HG02759 (cell line): ENCODE measurements at regions not wholly inside any gene's neighbourhood (a gene's known extent, or its start where the extent isn't known, plus 50 kb on each side); places are given as distances from the start of the nearest gene placed in this dataset.

Experiments
- ATAC-seq: cut with Tn5 transposase; IDR thresholded peaks from one replicate; pipeline ENCODE4 v1.9.1; 2021; ENCODE audit warnings: mild to moderate bottlenecking, moderate library complexity; ENCODE audit not compliant: unreplicated experiment

- ATAC-seq, result no peak
Measured at GRCh38 chr6:113120582-113121285, 736.4 kb upstream of the MARCKS start.

- ATAC-seq, result no peak
Measured at GRCh38 chr6:113121571-113121970, 735.6 kb upstream of the MARCKS start.

GRCh38 chr6:113122060-113122459 is 735.1 kb upstream of the MARCKS start:
- ATAC-seq, result no peak

GRCh38 chr6:113125626-113126025 is 731.5 kb upstream of the MARCKS start:
- ATAC-seq, result no peak

GRCh38 chr6:113127786-113128419 is 729.2 kb upstream of the MARCKS start:
- no peak for ATAC-seq

GRCh38 chr6:113128661-113129060 is 728.5 kb upstream of the MARCKS start:
- ATAC-seq, result no peak

GRCh38 chr6:113129991-113130390 is 727.2 kb upstream of the MARCKS start:
- ATAC-seq, result no peak

GRCh38 chr6:113137426-113137825 is 719.7 kb upstream of the MARCKS start:
- ATAC-seq, result no peak

GRCh38 chr6:113140721-113141120 is 716.4 kb upstream of the MARCKS start:
- ATAC-seq, result no peak

GRCh38 chr6:113141901-113142300 is 715.2 kb upstream of the MARCKS start:
- ATAC-seq, result no peak

GRCh38 chr6:113142671-113143174 is 714.4 kb upstream of the MARCKS start:
- no peak for ATAC-seq

- no peak for ATAC-seq
Measured at GRCh38 chr6:113143206-113143605, 713.9 kb upstream of the MARCKS start.

GRCh38 chr6:113144117-113144516 is 713.0 kb upstream of the MARCKS start:
- ATAC-seq, result no peak

- ATAC-seq, result no peak
Measured at GRCh38 chr6:113146878-113147277, 710.3 kb upstream of the MARCKS start.

- ATAC-seq, result no peak
Measured at GRCh38 chr6:113147544-113147943, 709.6 kb upstream of the MARCKS start.

- no peak for ATAC-seq
Measured at GRCh38 chr6:113148566-113148965, 708.6 kb upstream of the MARCKS start.

GRCh38 chr6:113149511-113149910 is 707.6 kb upstream of the MARCKS start:
- no peak for ATAC-seq

GRCh38 chr6:113160306-113161017 is 696.7 kb upstream of the MARCKS start:
- no peak for ATAC-seq

- no peak for ATAC-seq
Measured at GRCh38 chr6:113161018-113161315, 696.2 kb upstream of the MARCKS start.

- ATAC-seq, result no peak
Measured at GRCh38 chr6:113162739-113163138, 694.4 kb upstream of the MARCKS start.

GRCh38 chr6:113168057-113168456 is 689.1 kb upstream of the MARCKS start:
- ATAC-seq, result no peak

- ATAC-seq, result no peak
Measured at GRCh38 chr6:113169484-113169883, 687.7 kb upstream of the MARCKS start.
